OCI-LY7 (cell line): ENCODE measurements at regions not wholly inside any gene's neighbourhood (a gene's known extent, or its start where the extent isn't known, plus 50 kb on each side); places are given as distances from the start of the nearest gene placed in this dataset.

ENCODE experiments used
- BruUV-seq: library from RNA; stranded (reverse); fragments of 400-500 nt; replicated peaks from 2 replicates; lab custom pipeline; 2021; lab: Mats Ljungman, UMichigan
- CTCF ChIA-PET: fragments of 300-600 bp; sonication (Branson Sonifier 250); formaldehyde crosslinking; loops from one replicate; lab custom pipeline; 2022; ENCODE audit warnings: antibody characterized with exemption; ENCODE audit not compliant: unreplicated experiment; lab: Charles Lee
- POLR2A ChIA-PET: fragments of 300-600 bp; sonication (Branson Sonifier 250); formaldehyde crosslinking; loops from one replicate; lab custom pipeline; 2022; ENCODE audit warnings: antibody characterized with exemption; lab: Charles Lee
- DNase-seq: peaks from one replicate; pipeline ENCODE4 v3.0.0-alpha.2; 2015; ENCODE audit warnings: low spot score
- H2AFZ ChIP-seq: fragments of 200-600 bp; sonication (generic), shearing (Covaris generic); 2 replicates; pipeline ENCODE4 v1.6.1; 2014; ENCODE audit warnings: mild to moderate bottlenecking, antibody characterized with exemption, low read length, moderate library complexity
- H3K27ac ChIP-seq: fragments of 200-600 bp; sonication (generic); 2 replicates; pipeline ENCODE4 v1.5.1; 2014; ENCODE audit warnings: mixed run types, low read depth, mild to moderate bottlenecking, moderate library complexity, low read length, inconsistent platforms; ENCODE audit not compliant: poor library complexity, severe bottlenecking
- H3K36me3 ChIP-seq: fragments of 200-600 bp; sonication (generic); 2 replicates; pipeline ENCODE4 v1.6.1; 2014; ENCODE audit warnings: mild to moderate bottlenecking, antibody characterized with exemption, low read length, moderate library complexity, mixed read lengths; ENCODE audit not compliant: insufficient read depth
- H3K4me1 ChIP-seq: fragments of 200-600 bp; sonication (generic); 2 replicates; pipeline ENCODE4 v1.5.1; 2014; ENCODE audit warnings: mild to moderate bottlenecking, low read length; ENCODE audit not compliant: insufficient read depth, poor library complexity, severe bottlenecking
- H3K4me2 ChIP-seq: fragments of 200-600 bp; sonication (generic); 2 replicates; pipeline ENCODE4 v1.6.1; 2014; ENCODE audit warnings: mild to moderate bottlenecking, low read length
- H3K4me3 ChIP-seq: fragments of 200-600 bp; sonication (generic); 2 replicates; pipeline ENCODE4 v1.5.1; 2014; ENCODE audit warnings: mild to moderate bottlenecking, low read depth, low read length; ENCODE audit not compliant: poor library complexity, severe bottlenecking
- H3K79me2 ChIP-seq: fragments of 200-600 bp; sonication (generic); 2 replicates; pipeline ENCODE4 v1.6.1; 2016; ENCODE audit warnings: low read depth, mild to moderate bottlenecking, low read length, moderate library complexity, mixed read lengths; ENCODE audit not compliant: insufficient read depth
- H3K9me2 ChIP-seq: fragments of 200-600 bp; sonication (generic); 2 replicates; pipeline ENCODE4 v1.6.1; 2016; ENCODE audit warnings: mild to moderate bottlenecking, low read length, mixed read lengths; ENCODE audit not compliant: insufficient read depth
- H3K9me3 ChIP-seq: fragments of 200-600 bp; sonication (generic); 2 replicates; pipeline ENCODE4 v1.6.1; 2014; ENCODE audit warnings: mild to moderate bottlenecking, mixed run types, low read length, mixed read lengths
- H4K20me1 ChIP-seq: fragments of 200-600 bp; sonication (generic); 2 replicates; pipeline ENCODE4 v1.6.1; 2014; ENCODE audit warnings: mild to moderate bottlenecking, antibody characterized with exemption, low read length, moderate library complexity, mixed read lengths; ENCODE audit not compliant: insufficient read depth
- CTCF ChIP-seq: fragments of 200-600 bp; sonication (generic); conservative IDR thresholded peaks from 2 replicates; pipeline ENCODE4 v1.5.1; 2014; ENCODE audit warnings: mild to moderate bottlenecking, antibody characterized with exemption, low read length, moderate library complexity, mixed read lengths
- EZH2phosphoT487 ChIP-seq: fragments of 200-600 bp; sonication (generic); IDR thresholded peaks from 2 replicates; pipeline ENCODE4 v1.6.1; 2018; ENCODE audit warnings: low read depth, borderline replicate concordance, mild to moderate bottlenecking, mixed run types, antibody characterized with exemption, low read length, moderate library complexity, mixed read lengths
- intact Hi-C: fragments of 100-400 bp; cut with micrococcal nuclease; formaldehyde crosslinking; loops from one replicate; pipeline ENCODE4 v1.10.0; 2022; ENCODE audit not compliant: unreplicated experiment

GRCh38 chr13:88217372-88217771, 546.2 kb downstream of the SLITRK5 start:
- Histone ChIP-seq H3K4me2 (no peak overlapping the region), H3K79me2 (no peaks in the 10 kb centered on the region), H3K4me1 (no peaks in the 10 kb centered on the region), H3K36me3 (no peaks in the 10 kb centered on the region), H3K9me2 (no peaks in the 10 kb centered on the region), H3K27ac (no peak overlapping the region), H3K9me3 (no peaks in the 10 kb centered on the region), H2AFZ (no peak overlapping the region), H4K20me1 (no peaks in the 10 kb centered on the region), H3K4me3 (no peak overlapping the region)
- no TSS peak for BruUV-seq
- intact Hi-C loops = no loop called here
- no peak for DNase-seq
- CTCF ChIA-PET = no interaction called here
- no peak for TF ChIP-seq CTCF
- TF ChIP-seq EZH2phosphoT487 = no peak
- POLR2A ChIA-PET = interaction anchor here (1.4 to 1.7 kb wide), 2 partner anchors 8 to 12 kb away, joined by 3 to 5 read pairs; no protein-coding TSS in a partner anchor

GRCh38 chr13:88217883-88218282, 546.7 kb downstream of the SLITRK5 start:
- POLR2A ChIA-PET = interaction anchor here (1.4 to 1.7 kb wide), 2 partner anchors 7 to 13 kb away, joined by 3 to 5 read pairs; no protein-coding TSS in a partner anchor
- Histone ChIP-seq H3K4me2 (no peak overlapping the region), H2AFZ (no peak overlapping the region), H3K36me3 (no peaks in the 10 kb centered on the region), H3K9me2 (no peaks in the 10 kb centered on the region), H3K9me3 (no peaks in the 10 kb centered on the region), H3K4me1 (no peaks in the 10 kb centered on the region), H3K4me3 (no peak overlapping the region), H3K79me2 (no peaks in the 10 kb centered on the region), H3K27ac (no peak overlapping the region), H4K20me1 (no peaks in the 10 kb centered on the region)
- BruUV-seq = no TSS peak
- CTCF ChIA-PET = no interaction called here
- TF ChIP-seq CTCF (no peak), EZH2phosphoT487 (no peak)
- intact Hi-C loops = no loop called here
- DNase-seq = no peak

GRCh38 chr13:88223958-88224357, 552.8 kb downstream of the SLITRK5 start:
- Histone ChIP-seq H3K9me3 (no peaks in the 10 kb centered on the region), H3K9me2 (no peaks in the 10 kb centered on the region), H4K20me1 (no peaks in the 10 kb centered on the region), H3K4me2 (no peak overlapping the region), H2AFZ (no peak overlapping the region), H3K27ac (no peak overlapping the region), H3K79me2 (no peaks in the 10 kb centered on the region), H3K36me3 (no peaks in the 10 kb centered on the region), H3K4me3 (no peak overlapping the region), H3K4me1 (no peaks in the 10 kb centered on the region)
- no peak for DNase-seq
- POLR2A ChIA-PET = interaction anchor here (0.9 kb wide), 1 partner anchor 22 kb away, joined by 4 read pairs; no protein-coding TSS in a partner anchor
- no peak for TF ChIP-seq EZH2phosphoT487
- TF ChIP-seq CTCF = no peak
- intact Hi-C loops = no loop called here
- CTCF ChIA-PET = no interaction called here
- no TSS peak for BruUV-seq
